ENCODE measurements at regions not wholly inside any gene's neighbourhood (a gene's known extent, or its start where the extent isn't known, plus 50 kb on each side); places are given as distances from the start of the nearest gene placed in this dataset.
A peak's percentile ranks its signal among the peaks of the same experiment; 100 is the strongest.

GRCh38 chr7:86006909-86007308, 636.8 kb upstream of the GRM3 start:
- DNase-seq (ENCODE audit: low read depth) = no peak
- no peak overlapping the region for H3K4me3 ChIP-seq (ENCODE audit: low read length)
- TF ChIP-seq, protein P1, sequence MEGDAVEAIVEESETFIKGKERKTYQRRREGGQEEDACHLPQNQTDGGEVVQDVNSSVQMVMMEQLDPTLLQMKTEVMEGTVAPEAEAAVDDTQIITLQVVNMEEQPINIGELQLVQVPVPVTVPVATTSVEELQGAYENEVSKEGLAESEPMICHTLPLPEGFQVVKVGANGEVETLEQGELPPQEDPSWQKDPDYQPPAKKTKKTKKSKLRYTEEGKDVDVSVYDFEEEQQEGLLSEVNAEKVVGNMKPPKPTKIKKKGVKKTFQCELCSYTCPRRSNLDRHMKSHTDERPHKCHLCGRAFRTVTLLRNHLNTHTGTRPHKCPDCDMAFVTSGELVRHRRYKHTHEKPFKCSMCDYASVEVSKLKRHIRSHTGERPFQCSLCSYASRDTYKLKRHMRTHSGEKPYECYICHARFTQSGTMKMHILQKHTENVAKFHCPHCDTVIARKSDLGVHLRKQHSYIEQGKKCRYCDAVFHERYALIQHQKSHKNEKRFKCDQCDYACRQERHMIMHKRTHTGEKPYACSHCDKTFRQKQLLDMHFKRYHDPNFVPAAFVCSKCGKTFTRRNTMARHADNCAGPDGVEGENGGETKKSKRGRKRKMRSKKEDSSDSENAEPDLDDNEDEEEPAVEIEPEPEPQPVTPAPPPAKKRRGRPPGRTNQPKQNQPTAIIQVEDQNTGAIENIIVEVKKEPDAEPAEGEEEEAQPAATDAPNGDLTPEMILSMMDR (IDR thresholded peaks at IDR 0.05; ENCODE audit: insufficient read depth, low read depth, low read length, missing control alignments) = no peak

DNA sequence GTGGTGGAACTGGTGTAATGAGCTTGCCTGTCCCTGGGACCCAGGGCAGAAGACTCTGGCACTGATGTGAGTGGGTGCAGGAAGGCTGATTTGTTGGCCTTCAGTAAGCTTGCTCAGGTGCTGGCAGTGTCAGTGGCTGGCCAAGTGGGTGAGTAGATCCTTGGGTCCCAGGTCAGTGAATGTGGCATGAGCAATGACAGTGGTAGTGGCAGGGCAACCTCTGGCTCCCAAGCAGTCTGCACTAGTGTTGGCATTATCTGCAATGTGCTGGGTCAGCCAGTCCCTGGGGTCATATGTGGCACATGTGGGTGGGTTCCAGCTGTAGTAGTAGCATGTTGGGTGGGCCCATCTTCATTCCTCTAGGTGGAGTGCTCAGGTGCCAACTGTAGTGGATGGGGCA, 640.9 kb upstream of the GRM3 start:
- TF ChIP-seq, protein P1 (IDR thresholded peaks at IDR 0.05; ENCODE audit: insufficient read depth, low read depth, low read length, missing control alignments) = no peak
- H3K4me3 ChIP-seq (ENCODE audit: low read length) = no peak overlapping the region
- DNase-seq (ENCODE audit: low read depth) = no peak

DNA sequence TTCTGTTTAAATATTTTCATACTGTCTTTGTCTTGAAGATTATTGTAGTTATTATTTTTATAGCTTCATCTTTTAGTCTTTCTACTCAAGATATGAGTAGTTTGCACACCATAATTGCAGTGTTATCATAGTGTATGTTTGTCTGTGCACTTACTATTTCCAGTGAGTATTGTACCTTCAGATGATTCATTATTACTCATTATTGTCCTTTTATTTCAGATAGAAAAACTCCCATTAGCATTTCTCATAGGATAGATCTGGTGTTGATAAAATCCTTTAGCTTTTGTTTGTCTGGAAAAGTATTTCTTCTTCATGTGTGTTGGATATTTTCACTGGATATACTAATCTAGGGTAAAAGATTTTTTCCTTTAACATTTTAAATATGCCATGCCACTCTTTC, 646.2 kb upstream of the GRM3 start:
- no peak overlapping the region for H3K4me3 ChIP-seq (ENCODE audit: low read length)
- peak; percentile 7 for DNase-seq (ENCODE audit: low read depth)
- TF ChIP-seq, protein P1 (IDR thresholded peaks at IDR 0.05; ENCODE audit: insufficient read depth, low read depth, low read length, missing control alignments) = no peak

DNA sequence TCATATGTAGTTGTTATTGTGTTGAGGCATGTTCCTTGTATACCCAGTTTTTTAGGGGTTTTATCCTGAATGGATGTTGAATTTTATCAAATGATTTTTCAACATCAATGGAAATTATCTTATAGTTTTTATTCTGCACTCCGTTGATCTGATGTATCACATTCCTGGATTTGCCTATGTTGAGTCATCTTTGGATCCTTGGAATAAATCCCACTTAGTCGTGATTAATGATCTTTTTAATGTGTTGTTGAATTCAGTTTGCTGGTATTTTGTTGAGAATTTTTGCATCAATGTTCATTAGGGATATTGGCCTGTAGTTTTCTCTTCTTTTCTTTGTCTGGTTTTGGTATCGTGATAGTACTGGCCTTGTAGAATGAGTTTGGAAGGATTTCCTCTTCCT, 648.6 kb upstream of the GRM3 start:
- TF ChIP-seq, protein P1 (IDR thresholded peaks at IDR 0.05; ENCODE audit: insufficient read depth, low read depth, low read length, missing control alignments) = no peak
- no peak for DNase-seq (ENCODE audit: low read depth)
- H3K4me3 ChIP-seq (ENCODE audit: low read length) = no peak overlapping the region

DNA sequence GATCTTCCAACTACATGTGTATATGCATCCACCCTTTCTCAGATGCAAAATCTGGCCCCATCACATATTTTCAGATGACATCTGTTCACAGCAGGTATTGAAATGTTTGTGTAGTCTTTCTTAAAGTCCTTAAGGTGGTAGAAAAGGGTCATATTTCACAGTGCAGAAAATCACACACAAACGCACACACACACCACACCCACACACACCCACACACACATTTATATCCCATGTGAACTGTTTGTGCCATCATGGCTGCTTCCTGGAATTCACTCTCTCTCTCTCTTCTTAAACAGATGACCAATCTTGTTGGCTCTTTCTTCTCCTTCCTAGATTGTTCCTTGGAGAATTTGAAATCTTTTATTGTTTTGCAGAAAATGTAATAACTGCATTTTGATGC, 663.0 kb upstream of the GRM3 start:
- H3K4me3 ChIP-seq (ENCODE audit: low read length) = no peak overlapping the region
- DNase-seq (ENCODE audit: low read depth) = no peak
- TF ChIP-seq, protein P1 (IDR thresholded peaks at IDR 0.05; ENCODE audit: insufficient read depth, low read depth, low read length, missing control alignments) = no peak

DNA sequence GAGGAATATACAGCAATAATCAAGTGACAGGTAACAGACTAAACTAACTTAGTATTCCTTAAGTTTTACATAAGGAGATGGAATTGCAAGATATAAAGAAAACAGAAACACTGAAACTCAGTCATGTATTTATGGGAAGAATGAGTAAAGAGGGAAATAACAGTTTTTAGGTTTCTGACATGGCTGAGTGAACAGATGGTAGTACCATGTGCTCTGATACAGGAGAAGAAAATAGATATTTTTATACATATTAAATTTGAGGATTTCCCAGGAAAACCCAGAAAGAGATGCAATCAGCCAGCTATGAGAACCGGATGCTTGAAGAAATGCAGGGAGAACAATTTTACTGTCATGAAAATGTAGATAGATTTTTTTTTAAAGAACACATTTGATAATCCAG, 669.5 kb upstream of the GRM3 start:
- H3K4me3 ChIP-seq (ENCODE audit: low read length) = no peak overlapping the region
- DNase-seq (ENCODE audit: low read depth) = no peak
- TF ChIP-seq, protein P1 (IDR thresholded peaks at IDR 0.05; ENCODE audit: insufficient read depth, low read depth, low read length, missing control alignments) = no peak

- DNase-seq (ENCODE audit: low read depth) = no peak
- H3K4me3 ChIP-seq (ENCODE audit: low read length) = no peak overlapping the region
- TF ChIP-seq, protein P1 (IDR thresholded peaks at IDR 0.05; ENCODE audit: insufficient read depth, low read depth, low read length, missing control alignments) = no peak
Measured at GRCh38 chr7:85972504-85973141, 671.1 kb upstream of the GRM3 start.

Measured in epithelial cell of esophagus (primary cell).